GM21529 (cell line): ENCODE measurements at regions not wholly inside any gene's neighbourhood (a gene's known extent, or its start where the extent isn't known, plus 50 kb on each side); places are given as distances from the start of the nearest gene placed in this dataset.

Experiments used
- ATAC-seq: cut with Tn5 transposase; IDR thresholded peaks from one replicate; pipeline ENCODE4 v1.9.1; 2021; ENCODE audit not compliant: unreplicated experiment

GRCh38 chr2:57862727-57863126 is 183.9 kb upstream of the VRK2 start:
- ATAC-seq, result no peak

GRCh38 chr2:57864926-57865325 is 181.7 kb upstream of the VRK2 start:
- no peak for ATAC-seq

GRCh38 chr2:57867730-57868129 is 178.9 kb upstream of the VRK2 start:
- ATAC-seq, result no peak

GRCh38 chr2:57868619-57869139 is 177.9 kb upstream of the VRK2 start:
- no peak for ATAC-seq

- ATAC-seq, result no peak
Observed at GRCh38 chr2:57869758-57870344, 176.8 kb upstream of the VRK2 start.

GRCh38 chr2:57876313-57876712 is 170.3 kb upstream of the VRK2 start:
- peak; percentile 82 for ATAC-seq

- no peak for ATAC-seq
Observed at GRCh38 chr2:57877811-57878170, 168.8 kb upstream of the VRK2 start.

- no peak for ATAC-seq
Observed at GRCh38 chr2:57878171-57878865, 168.3 kb upstream of the VRK2 start.

GRCh38 chr2:57878866-57879210 is 167.8 kb upstream of the VRK2 start:
- ATAC-seq, result no peak

- no peak for ATAC-seq
Observed at GRCh38 chr2:57880446-57880845, 166.2 kb upstream of the VRK2 start.

- no peak for ATAC-seq
Observed at GRCh38 chr2:57880967-57881366, 165.6 kb upstream of the VRK2 start.

GRCh38 chr2:57881998-57882888 is 164.4 kb upstream of the VRK2 start:
- no peak for ATAC-seq

GRCh38 chr2:57882895-57883515 is 163.6 kb upstream of the VRK2 start:
- no peak for ATAC-seq

- no peak for ATAC-seq
Observed at GRCh38 chr2:57884281-57884680, 162.3 kb upstream of the VRK2 start.

GRCh38 chr2:57885742-57886141 is 160.9 kb upstream of the VRK2 start:
- no peak for ATAC-seq

- no peak for ATAC-seq
Observed at GRCh38 chr2:57886161-57886786, 160.3 kb upstream of the VRK2 start.

GRCh38 chr2:57888463-57888862 is 158.1 kb upstream of the VRK2 start:
- no peak for ATAC-seq

- ATAC-seq, result peak; percentile 46
Observed at GRCh38 chr2:57890464-57890863, 156.1 kb upstream of the VRK2 start.

GRCh38 chr2:57891086-57891712 is 155.4 kb upstream of the VRK2 start:
- ATAC-seq, result no peak

- ATAC-seq, result peak; percentile 85
Observed at GRCh38 chr2:57892920-57893319, 153.7 kb upstream of the VRK2 start.

- ATAC-seq, result no peak
Observed at GRCh38 chr2:57893347-57893746, 153.3 kb upstream of the VRK2 start.
